HEK293T (cell line): ENCODE measurements at regions not wholly inside any gene's neighbourhood (a gene's known extent, or its start where the extent isn't known, plus 50 kb on each side); places are given as distances from the start of the nearest gene placed in this dataset.

Experiments
- CTCF ChIA-PET: fragments of 350-600 bp; formaldehyde crosslinking; extraction: SDS; loops from one replicate; lab custom pipeline; 2021; ENCODE audit warnings: antibody characterized with exemption, inconsistent platforms; lab: Yijun Ruan, JAX
- POLR2A ChIA-PET: fragments of 350-600 bp; formaldehyde crosslinking; extraction: SDS; loops from one replicate; lab custom pipeline; 2020; ENCODE audit warnings: antibody characterized with exemption, inconsistent platforms; lab: Yijun Ruan, JAX
- DNase-seq: peaks from one replicate; pipeline ENCODE4 v3.0.0; 2012; ENCODE audit warnings: mixed read lengths; ENCODE audit errors: extremely low spot score
- ARNT ChIP-seq: fragments of 450-650 bp; IDR thresholded peaks from 2 replicates; pipeline ENCODE4 v1.6.1; 2017; ENCODE audit warnings: mild to moderate bottlenecking
- BHLHE40 ChIP-seq: fragments of 450-650 bp; IDR thresholded peaks from 2 replicates; pipeline ENCODE4 v1.6.1; 2016; ENCODE audit warnings: mild to moderate bottlenecking, moderate library complexity, borderline replicate concordance
- CTBP1 ChIP-seq: fragments of 450-650 bp; IDR thresholded peaks from 2 replicates; pipeline ENCODE4 v1.6.1; 2016; ENCODE audit warnings: borderline replicate concordance
- ELF4 ChIP-seq: fragments of 450-650 bp; IDR thresholded peaks from 2 replicates; pipeline ENCODE4 v1.6.1; 2017; ENCODE audit warnings: antibody characterized with exemption
- FOXA1 ChIP-seq: fragments of 450-650 bp; IDR thresholded peaks from 2 replicates; pipeline ENCODE4 v1.6.1; 2016; ENCODE audit warnings: mild to moderate bottlenecking
- FOXK2 ChIP-seq: fragments of 450-650 bp; IDR thresholded peaks from 2 replicates; pipeline ENCODE4 v1.6.1; 2016; ENCODE audit warnings: mild to moderate bottlenecking
- FOXM1 ChIP-seq: fragments of 450-650 bp; IDR thresholded peaks from 2 replicates; pipeline ENCODE4 v1.6.1; 2017; ENCODE audit warnings: mild to moderate bottlenecking, borderline replicate concordance
- HDGF ChIP-seq: fragments of 450-650 bp; IDR thresholded peaks from 2 replicates; pipeline ENCODE4 v1.6.1; 2017; ENCODE audit warnings: antibody characterized with exemption, borderline replicate concordance
- L3MBTL2 ChIP-seq: fragments of 450-650 bp; conservative IDR thresholded peaks from 2 replicates; pipeline ENCODE4 v1.6.1; 2016; ENCODE audit warnings: mild to moderate bottlenecking
- LEF1 ChIP-seq: fragments of 450-650 bp; IDR thresholded peaks from 2 replicates; pipeline ENCODE4 v1.6.1; 2017; ENCODE audit warnings: mild to moderate bottlenecking, borderline replicate concordance
- NFRKB ChIP-seq: fragments of 450-650 bp; IDR thresholded peaks from 2 replicates; pipeline ENCODE4 v1.6.1; 2016; ENCODE audit warnings: mild to moderate bottlenecking, moderate library complexity
- PKNOX1 ChIP-seq: fragments of 450-650 bp; IDR thresholded peaks from 2 replicates; pipeline ENCODE4 v1.6.1; 2016
- SP1 ChIP-seq: fragments of 450-650 bp; IDR thresholded peaks from 2 replicates; pipeline ENCODE4 v1.6.1; 2017
- SUZ12 ChIP-seq: fragments of 450-650 bp; IDR thresholded peaks from 2 replicates; pipeline ENCODE4 v1.6.1; 2016; ENCODE audit warnings: mild to moderate bottlenecking
- TARDBP ChIP-seq: fragments of 450-650 bp; IDR thresholded peaks from 2 replicates; pipeline ENCODE4 v1.6.1; 2016
- ZNF384 ChIP-seq: fragments of 450-650 bp; IDR thresholded peaks from 2 replicates; pipeline ENCODE4 v1.6.1; 2016

GRCh38 chr20:4076671-4077070 lies 61.3 kb upstream of the RNF24 start:
- POLR2A ChIA-PET = no interaction called here
- peak; percentile 1 for DNase-seq
- TF ChIP-seq ZNF384 = no peak
- TF ChIP-seq BHLHE40 = no peak
- no peak for TF ChIP-seq CTBP1
- TF ChIP-seq SUZ12 = no peak
- TF ChIP-seq PKNOX1 = no peak
- no peak for TF ChIP-seq FOXM1
- CTCF ChIA-PET = interaction anchor here (0.6 to 0.8 kb wide), 2 partner anchors 144 to 258 kb away, joined by 4 read pairs; no protein-coding TSS in a partner anchor

- DNase-seq = no peak
- ChIA-PET POLR2A (no interaction called here), CTCF (interaction anchor here (0.8 kb wide), 1 partner anchor 258 kb away, joined by 4 read pairs; no protein-coding TSS in a partner anchor)
- TF ChIP-seq CTBP1 (no peak), PKNOX1 (no peak), SP1 (no peak), FOXM1 (no peak), ARNT (no peak), BHLHE40 (no peak), SUZ12 (no peak)
These were observed 60.7 kb upstream of the RNF24 start for GRCh38 chr20:4076033-4076432.

- TF ChIP-seq HDGF = no peak
- no peak for TF ChIP-seq TARDBP
- no peak for TF ChIP-seq ELF4
- no peak for TF ChIP-seq SUZ12
- TF ChIP-seq LEF1 = no peak
- no peak for TF ChIP-seq FOXM1
- no peak for TF ChIP-seq CTBP1
- TF ChIP-seq L3MBTL2 = no peak
- no peak for TF ChIP-seq PKNOX1
- TF ChIP-seq FOXA1 = no peak
- no peak for TF ChIP-seq BHLHE40
- no peak for TF ChIP-seq ARNT
- TF ChIP-seq FOXK2 = no peak
- TF ChIP-seq ZNF384 = no peak
- no peak for TF ChIP-seq SP1
- TF ChIP-seq NFRKB = no peak
- POLR2A ChIA-PET = no interaction called here
- peak; percentile 1 for DNase-seq
- CTCF ChIA-PET = no interaction called here
These were observed 59.6 kb upstream of the RNF24 start for GRCh38 chr20:4074877-4075455.

- TF ChIP-seq FOXM1 (no peak), ELF4 (no peak), CTBP1 (no peak), FOXA1 (no peak)
- DNase-seq = peak; percentile 2
- CTCF ChIA-PET = no interaction called here
- POLR2A ChIA-PET = interaction anchor here (1.4 kb wide), 1 partner anchor 288 kb away, joined by 3 read pairs; no protein-coding TSS in a partner anchor
These were observed 58.7 kb upstream of the RNF24 start for GRCh38 chr20:4073852-4074741.

- no peak for DNase-seq
- CTCF ChIA-PET = interaction anchor here (0.7 to 1.6 kb wide), 4 partner anchors 53 to 258 kb away, joined by 3 to 6 read pairs (median 3); no protein-coding TSS in a partner anchor
- POLR2A ChIA-PET = interaction anchor here (1.4 kb wide), 1 partner anchor 181 kb away, joined by 4 read pairs; no protein-coding TSS in a partner anchor
- TF ChIP-seq SP1 (no peak), PKNOX1 (no peak), ARNT (no peak), FOXK2 (no peak), FOXA1 (no peak), TARDBP (no peak), HDGF (no peak), ZNF384 (no peak), LEF1 (no peak), BHLHE40 (no peak), SUZ12 (no peak), FOXM1 (no peak)
These were observed 55.9 kb upstream of the RNF24 start for GRCh38 chr20:4071178-4071693.
